ENCODE measurements at regions not wholly inside any gene's neighbourhood (a gene's known extent, or its start where the extent isn't known, plus 50 kb on each side); places are given as distances from the start of the nearest gene placed in this dataset.
A peak's percentile ranks its signal among the peaks of the same experiment; 100 is the strongest.
"Not testable (repeated sequence)": the region's sequence is repeated elsewhere in the genome, so short reads cannot be mapped to it uniquely, and the experiment has no call there.

- no peak for DNase-seq
Measured at GRCh38 chr5:155116456-155117251, 103.1 kb downstream of the KIF4B start.

- no peak for DNase-seq
Measured at GRCh38 chr5:155125551-155126095, 112.1 kb downstream of the KIF4B start.

GRCh38 chr5:155126573-155126972, 113.0 kb downstream of the KIF4B start:
- no peak for DNase-seq

DNA sequence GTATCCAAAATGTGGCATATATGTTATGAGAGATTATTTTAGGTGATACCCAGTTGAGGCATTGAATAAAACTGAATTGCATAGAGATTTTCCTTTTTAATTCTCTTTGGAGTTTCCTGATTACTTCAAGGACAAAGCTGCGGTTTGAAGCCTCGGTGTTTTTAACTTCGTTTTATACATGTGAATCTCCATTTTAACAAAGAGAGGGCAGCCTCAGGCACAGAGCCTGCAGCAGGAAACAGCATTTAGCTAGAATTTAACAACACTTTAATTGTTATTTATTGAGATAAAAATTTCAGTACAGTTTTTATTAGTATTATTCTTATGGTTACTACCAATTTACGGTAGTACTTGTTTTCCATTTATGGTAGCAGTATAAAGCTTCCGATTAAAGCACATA, 114.0 kb downstream of the KIF4B start:
- no peak for DNase-seq

DNA sequence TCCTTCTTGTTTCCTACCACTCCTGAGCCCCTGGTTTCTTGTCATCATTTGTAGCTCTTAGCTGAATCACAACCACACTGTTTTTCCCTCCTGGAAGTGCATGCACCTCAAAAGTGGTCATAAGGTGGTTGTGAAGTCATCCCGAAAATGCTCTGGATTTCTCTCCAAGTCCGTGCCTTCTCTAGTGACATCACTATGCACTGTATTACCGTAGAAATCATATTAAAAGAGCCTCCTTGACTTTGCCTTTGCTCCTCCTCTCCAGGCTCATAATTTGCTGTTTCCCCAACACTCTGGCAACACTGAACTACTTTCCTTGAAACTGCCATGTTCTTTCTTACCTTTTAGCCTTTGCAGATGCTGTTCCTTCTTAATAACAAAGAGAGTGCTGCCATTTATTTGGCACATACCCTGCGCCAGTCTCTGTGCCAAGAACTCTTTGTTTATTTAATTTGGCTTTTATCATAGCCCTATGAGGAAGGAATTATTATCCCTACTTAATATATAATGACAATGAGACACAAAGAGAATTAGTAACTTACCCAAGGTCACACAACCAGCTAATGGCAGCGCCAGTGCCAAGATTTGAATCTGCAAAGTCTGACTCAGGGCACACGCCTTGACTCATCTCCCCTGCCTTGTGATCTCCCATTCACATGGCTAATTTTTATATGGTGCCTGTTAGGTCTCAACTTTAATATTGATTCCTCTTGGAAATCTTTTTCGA, 115.4 kb downstream of the KIF4B start:
- DNase-seq: no peak

- no peak for DNase-seq
Measured at GRCh38 chr5:155129513-155129880, 115.9 kb downstream of the KIF4B start.

- DNase-seq: no peak
Measured at GRCh38 chr5:155134130-155134529, 120.6 kb downstream of the KIF4B start.

DNA sequence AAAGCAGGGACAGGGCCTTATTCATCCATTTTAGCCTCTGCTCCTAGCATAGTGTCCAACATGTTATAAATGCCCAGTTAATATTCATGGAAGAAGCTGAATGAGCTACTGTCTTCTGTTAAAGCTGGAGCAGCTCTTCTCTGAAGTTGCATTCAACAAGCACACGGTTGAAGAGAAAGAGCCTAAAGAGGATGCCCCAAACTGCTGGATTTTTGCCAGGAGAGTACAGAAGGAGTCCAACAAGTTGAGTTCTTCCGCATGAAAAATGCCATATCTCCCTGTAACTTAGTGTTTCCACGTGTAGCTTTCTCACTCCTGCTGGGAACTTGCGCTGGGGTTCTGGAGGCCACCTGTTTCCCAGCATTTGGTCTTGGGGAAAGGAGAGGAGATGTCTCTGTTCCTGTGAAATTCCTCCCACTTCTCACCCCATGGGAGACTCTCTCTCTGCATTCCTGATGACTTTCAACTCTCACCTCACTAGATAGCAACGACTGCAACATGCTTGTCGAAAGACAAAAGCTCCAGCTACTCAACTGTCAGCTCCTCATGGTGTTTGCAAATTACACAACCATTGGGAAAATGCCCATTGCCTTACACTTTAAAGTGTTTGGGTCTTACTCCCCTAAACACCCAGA, 122.8 kb downstream of the KIF4B start:
- no peak for DNase-seq

DNA sequence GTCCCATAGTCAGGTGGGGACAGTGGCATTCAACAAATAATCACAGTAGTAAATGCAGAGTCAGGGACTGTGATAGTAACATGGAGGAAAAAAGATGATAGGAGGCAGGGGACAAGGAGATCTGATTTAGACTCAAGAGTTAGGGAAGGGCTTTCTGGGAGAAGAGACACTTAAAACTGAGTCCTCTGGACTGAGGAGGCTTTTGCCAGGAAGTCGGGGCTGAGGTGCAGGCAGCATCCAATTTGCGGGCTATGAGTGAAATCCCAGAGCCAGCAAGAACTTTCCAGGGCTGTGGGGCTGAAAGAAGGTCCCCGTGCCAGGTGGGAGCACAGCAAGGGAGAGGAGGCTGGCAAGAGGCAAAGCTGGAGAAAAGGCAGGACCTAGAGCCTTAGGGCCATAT, 124.1 kb downstream of the KIF4B start:
- no peak for DNase-seq

DNA sequence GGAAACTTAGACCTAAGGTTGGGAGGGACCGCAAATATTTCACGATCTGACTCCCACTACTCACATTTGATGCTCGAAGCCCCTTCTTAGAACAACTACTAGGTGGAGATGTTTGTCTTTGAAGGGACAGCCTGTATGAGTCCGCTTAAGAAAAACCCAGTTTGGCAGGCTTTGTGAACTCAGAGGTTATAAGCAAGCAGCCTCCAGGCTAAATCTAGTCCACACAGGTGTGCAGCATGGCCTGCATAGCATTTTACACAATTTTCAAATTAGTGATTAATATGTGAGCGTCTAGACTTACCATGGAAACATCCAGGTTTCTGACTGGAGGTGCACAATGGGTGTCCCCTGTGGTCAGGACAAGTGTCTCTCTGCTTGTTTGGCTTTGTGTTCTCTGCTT, 127.1 kb downstream of the KIF4B start:
- DNase-seq: no peak

- no peak for DNase-seq
Measured at GRCh38 chr5:155144956-155145355, 131.4 kb downstream of the KIF4B start.

GRCh38 chr5:155147222-155147621, 133.7 kb downstream of the KIF4B start:
- DNase-seq: no peak

GRCh38 chr5:155148694-155149093, 135.1 kb downstream of the KIF4B start:
- DNase-seq: no peak

DNA sequence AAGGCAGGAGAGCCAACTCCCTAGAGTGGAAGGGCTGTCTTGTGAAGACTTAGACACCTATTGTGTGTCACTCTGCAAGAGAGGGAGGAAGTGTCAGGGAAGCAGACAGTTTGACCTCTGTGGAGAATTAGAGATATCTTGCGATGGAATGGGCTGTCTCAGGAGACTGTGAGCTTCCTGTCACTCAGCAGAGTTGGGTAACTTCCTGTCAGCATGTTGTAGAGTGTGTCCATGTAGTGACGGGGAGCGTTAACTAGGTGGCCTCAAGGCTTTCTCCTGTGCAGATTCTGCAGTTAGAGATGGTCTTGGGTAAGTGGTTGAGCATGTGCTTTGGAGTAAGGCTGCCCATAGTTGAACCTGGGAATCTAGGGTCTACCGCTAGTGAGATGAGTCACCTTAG, 136.5 kb downstream of the KIF4B start:
- no peak for DNase-seq

- no peak for DNase-seq
Measured at GRCh38 chr5:155154973-155155372, 141.4 kb downstream of the KIF4B start.

DNA sequence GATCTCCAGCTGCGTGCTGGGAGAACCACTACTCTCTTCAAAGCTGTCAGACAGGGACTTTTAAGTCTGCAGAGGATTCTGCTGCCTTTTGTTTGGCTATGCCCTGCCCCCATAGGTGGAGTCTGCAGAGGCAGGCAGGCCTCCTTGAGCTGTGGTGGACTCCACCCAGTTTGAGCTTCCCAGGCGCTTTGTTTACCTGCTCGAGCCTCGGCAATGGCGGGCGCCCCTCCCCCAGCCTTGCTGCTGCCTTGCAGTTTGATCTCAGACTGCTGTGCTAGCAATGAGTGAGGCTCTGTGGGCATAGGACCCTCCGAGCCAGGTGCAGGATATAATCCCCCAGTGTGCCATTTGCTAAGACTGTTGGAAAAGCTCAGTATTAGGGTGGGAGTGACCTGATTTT, 149.5 kb downstream of the KIF4B start:
- not testable (repeated sequence) for DNase-seq

GRCh38 chr5:155167736-155168135, 154.2 kb downstream of the KIF4B start:
- no peak for DNase-seq

DNA sequence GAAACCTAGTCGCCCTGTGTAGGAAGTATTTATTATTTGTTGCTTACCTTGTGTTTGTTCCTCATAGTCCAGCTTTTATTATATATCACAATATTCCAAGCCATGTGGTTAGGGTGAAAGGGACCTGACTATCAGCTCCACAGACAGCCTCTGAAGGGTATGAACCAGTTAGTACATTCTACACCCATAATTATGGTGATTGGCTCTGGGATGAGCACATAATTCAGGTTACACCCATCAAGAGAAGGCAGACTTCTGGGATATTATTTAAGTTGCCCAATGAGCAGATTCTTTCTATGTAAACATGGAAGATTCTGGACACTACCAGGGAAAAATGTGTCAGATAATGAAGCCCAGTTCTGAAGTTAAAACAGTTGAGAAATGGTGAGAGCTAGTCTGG, 168.0 kb downstream of the KIF4B start:
- no peak for DNase-seq

GRCh38 chr5:155189476-155189875, 175.9 kb downstream of the KIF4B start:
- DNase-seq: no peak

GRCh38 chr5:155189981-155190380, 176.4 kb downstream of the KIF4B start:
- DNase-seq: peak; percentile 49

- DNase-seq: peak; percentile 18
Measured at GRCh38 chr5:155193029-155193428, 179.5 kb downstream of the KIF4B start.

GRCh38 chr5:155193483-155194107, 180.0 kb downstream of the KIF4B start:
- DNase-seq: no peak

GRCh38 chr5:155200608-155201007, 187.1 kb downstream of the KIF4B start:
- DNase-seq: no peak
